Fibroblast of lung (primary cell): ENCODE measurements at regions not wholly inside any gene's neighbourhood (a gene's known extent, or its start where the extent isn't known, plus 50 kb on each side); places are given as distances from the start of the nearest gene placed in this dataset.

Experiments used
- DNase-seq, 2 donors: peaks; one replicate each; pipeline versions ENCODE4 v3.0.0 to v3.0.0-alpha.2; 2010; ENCODE audit warnings: low read depth in 2 of 2
- H2AFZ ChIP-seq: 2 replicates; pipeline ENCODE4 v1.5.1; 2012; ENCODE audit warnings: low read length, control low read depth, inconsistent platforms
- H3K27ac ChIP-seq: 2 replicates; pipeline ENCODE4 v1.5.1; 2011; ENCODE audit warnings: low read length, control low read depth; ENCODE audit not compliant: insufficient read depth
- H3K27me3 ChIP-seq: 2 replicates; pipeline ENCODE4 v1.5.1; 2011; ENCODE audit warnings: mild to moderate bottlenecking, low read length; ENCODE audit not compliant: control insufficient read depth, insufficient read depth
- H3K36me3 ChIP-seq: 2 replicates; pipeline ENCODE4 v1.5.1; 2011; ENCODE audit warnings: low read length; ENCODE audit not compliant: control insufficient read depth, insufficient read depth
- H3K4me1 ChIP-seq: 2 replicates; pipeline ENCODE4 v1.5.1; 2011; ENCODE audit warnings: low read length; ENCODE audit not compliant: control insufficient read depth, insufficient read depth; ENCODE audit errors: extremely low read depth
- H3K4me2 ChIP-seq: 2 replicates; pipeline ENCODE4 v1.5.1; 2011; ENCODE audit warnings: low read length, control low read depth; ENCODE audit not compliant: insufficient read depth; ENCODE audit errors: extremely low read depth
- H3K4me3 ChIP-seq, 4 experiments: fragments of 200-600 bp in 1 of 4; sonication (generic) in 1 of 4; replicated peaks in 1 of 4; 2 replicates each; pipeline ENCODE4 v1.5.1; 2011 to 2016; ENCODE audit warnings: low read length in 4 of 4, low read depth in 3 of 4, mild to moderate bottlenecking in 3 of 4, control low read depth in 2 of 4, inconsistent platforms in 1 of 4, mixed read lengths in 1 of 4; ENCODE audit not compliant: insufficient read depth in 1 of 4; ENCODE audit errors: control extremely low read depth in 1 of 4
- H3K79me2 ChIP-seq: 2 replicates; pipeline ENCODE4 v1.5.1; 2012; ENCODE audit warnings: mild to moderate bottlenecking, low read length, inconsistent platforms; ENCODE audit not compliant: control insufficient read depth, insufficient read depth
- H3K9ac ChIP-seq: 2 replicates; pipeline ENCODE4 v1.5.1; 2011; ENCODE audit warnings: mild to moderate bottlenecking, low read length, control low read depth; ENCODE audit not compliant: insufficient read depth
- H3K9me3 ChIP-seq: 2 replicates; pipeline ENCODE4 v1.5.1; 2012; ENCODE audit warnings: low read depth, low read length; ENCODE audit not compliant: control insufficient read depth, insufficient read depth
- H4K20me1 ChIP-seq: 2 replicates; pipeline ENCODE4 v1.5.1; 2011; ENCODE audit warnings: low read length; ENCODE audit not compliant: control insufficient read depth, insufficient read depth; ENCODE audit errors: extremely low read depth
- EZH2 ChIP-seq: IDR thresholded peaks from 2 replicates; pipeline ENCODE4 v1.5.1; 2012; ENCODE audit warnings: low read length, control low read depth, mild to moderate bottlenecking; ENCODE audit errors: missing control alignments
- TF ChIP-seq, protein P1 (sequence below), 2 donors: IDR thresholded peaks in 1 of 2; conservative IDR thresholded peaks in 1 of 2; 1 replicate in 1 of 2; 2 replicates in 1 of 2; pipeline ENCODE4 v1.5.1; 2011 to 2012; ENCODE audit warnings: low read length in 2 of 2, control low read depth in 1 of 2, inconsistent platforms in 1 of 2, low read depth in 1 of 2, mild to moderate bottlenecking in 1 of 2

DNA sequence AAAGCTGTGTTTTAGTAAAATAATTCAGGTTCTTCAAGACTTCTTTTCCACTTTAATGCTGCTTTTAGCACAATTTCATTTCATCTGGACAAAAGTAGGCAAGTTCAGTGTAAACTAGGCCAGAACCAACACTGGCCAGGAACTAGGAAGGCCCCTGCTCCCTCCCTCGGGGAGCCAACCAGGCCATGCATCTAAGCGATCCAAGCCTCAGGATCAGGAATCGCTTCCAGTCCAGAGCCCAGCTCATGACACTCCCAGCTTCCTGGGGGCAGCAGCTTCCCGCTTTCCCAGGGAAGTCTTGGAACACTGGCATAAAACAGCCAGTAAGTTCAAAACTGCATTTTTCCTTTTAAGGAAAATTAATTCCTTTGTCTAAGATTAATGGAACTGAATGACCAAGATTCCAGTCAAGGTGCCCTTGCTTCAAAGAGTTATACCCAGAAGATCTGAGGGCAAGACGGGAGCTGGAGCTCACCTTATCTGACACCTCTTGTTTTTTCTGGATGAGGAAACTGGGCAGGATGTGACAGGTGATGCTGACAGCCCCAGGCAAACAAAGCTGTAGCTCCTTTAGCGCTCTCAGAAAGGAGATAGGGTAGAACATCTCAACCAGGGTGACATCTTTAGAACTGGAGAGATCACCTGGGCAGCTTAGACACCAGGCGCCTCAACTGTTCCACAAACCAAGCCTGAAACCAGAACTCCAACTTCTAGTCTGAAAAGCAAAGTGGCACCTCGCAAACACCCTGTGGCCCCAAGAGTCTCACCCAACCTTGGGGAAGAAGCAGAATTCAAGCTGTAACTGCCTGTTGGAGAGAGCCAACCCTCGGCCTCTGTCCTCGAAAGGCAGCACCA is 61.4 kb upstream of the PNMA1 start:
- Histone ChIP-seq H2AFZ (no peak overlapping the region), H3K79me2 (peaks cover 57% of the 10 kb centered on the region), H3K4me1 (peaks cover 16% of the 10 kb centered on the region), H3K27me3 (no peaks in the 10 kb centered on the region), H4K20me1 (no peaks in the 10 kb centered on the region), H3K27ac (no peak overlapping the region), H3K9ac (no peak overlapping the region), H3K4me3 (no peak overlapping the region), H3K36me3 (no peaks in the 10 kb centered on the region), H3K4me2 (no peak overlapping the region), H3K9me3 (no peaks in the 10 kb centered on the region)
- DNase-seq: no peak
- TF ChIP-seq, protein P1, sequence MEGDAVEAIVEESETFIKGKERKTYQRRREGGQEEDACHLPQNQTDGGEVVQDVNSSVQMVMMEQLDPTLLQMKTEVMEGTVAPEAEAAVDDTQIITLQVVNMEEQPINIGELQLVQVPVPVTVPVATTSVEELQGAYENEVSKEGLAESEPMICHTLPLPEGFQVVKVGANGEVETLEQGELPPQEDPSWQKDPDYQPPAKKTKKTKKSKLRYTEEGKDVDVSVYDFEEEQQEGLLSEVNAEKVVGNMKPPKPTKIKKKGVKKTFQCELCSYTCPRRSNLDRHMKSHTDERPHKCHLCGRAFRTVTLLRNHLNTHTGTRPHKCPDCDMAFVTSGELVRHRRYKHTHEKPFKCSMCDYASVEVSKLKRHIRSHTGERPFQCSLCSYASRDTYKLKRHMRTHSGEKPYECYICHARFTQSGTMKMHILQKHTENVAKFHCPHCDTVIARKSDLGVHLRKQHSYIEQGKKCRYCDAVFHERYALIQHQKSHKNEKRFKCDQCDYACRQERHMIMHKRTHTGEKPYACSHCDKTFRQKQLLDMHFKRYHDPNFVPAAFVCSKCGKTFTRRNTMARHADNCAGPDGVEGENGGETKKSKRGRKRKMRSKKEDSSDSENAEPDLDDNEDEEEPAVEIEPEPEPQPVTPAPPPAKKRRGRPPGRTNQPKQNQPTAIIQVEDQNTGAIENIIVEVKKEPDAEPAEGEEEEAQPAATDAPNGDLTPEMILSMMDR (conservative IDR thresholded peaks at IDR 0.05 in 1 of 2, IDR thresholded peaks at IDR 0.05 in 1 of 2; ENCODE audit: low read depth in 1 of 2, low read length in 2 of 2): no peak
- TF ChIP-seq EZH2: no peak

DNA sequence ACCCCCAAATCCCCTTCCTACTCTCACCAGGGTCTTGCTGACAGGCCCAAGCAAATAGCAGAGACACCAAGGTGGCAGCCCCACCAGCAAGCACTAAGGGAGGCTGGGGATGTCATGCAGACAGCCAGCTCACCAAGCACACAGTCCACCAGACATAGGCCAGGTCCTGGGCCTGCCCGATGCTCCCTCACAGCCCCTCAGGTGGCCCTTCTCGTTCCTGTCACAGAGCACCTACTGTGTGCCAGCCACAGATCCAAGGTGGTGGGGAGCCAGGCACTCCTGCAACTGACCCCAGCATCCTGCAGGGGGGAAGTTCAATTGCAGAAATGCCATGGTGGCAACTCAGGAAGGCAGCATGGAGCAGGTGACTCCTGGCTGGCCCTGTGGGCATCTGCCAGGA is 60.5 kb upstream of the PNMA1 start:
- no peaks in the 10 kb centered on the region for H3K27me3 ChIP-seq
- no peak overlapping the region for H2AFZ ChIP-seq
- H3K9ac ChIP-seq: no peak overlapping the region
- DNase-seq: no peak
- no peak overlapping the region for H3K27ac ChIP-seq
- no peak overlapping the region for H3K4me3 ChIP-seq
- H3K9me3 ChIP-seq: no peaks in the 10 kb centered on the region
- no peaks in the 10 kb centered on the region for H4K20me1 ChIP-seq
- H3K36me3 ChIP-seq: no peaks in the 10 kb centered on the region
- TF ChIP-seq, protein P1 (conservative IDR thresholded peaks at IDR 0.05 in 1 of 2, IDR thresholded peaks at IDR 0.05 in 1 of 2; ENCODE audit: low read depth in 1 of 2, low read length in 2 of 2): no peak
- no peak for TF ChIP-seq EZH2
- peaks cover 56% of the 10 kb centered on the region for H3K79me2 ChIP-seq
- H3K4me1 ChIP-seq: peaks cover 16% of the 10 kb centered on the region
- H3K4me2 ChIP-seq: no peak overlapping the region

DNA sequence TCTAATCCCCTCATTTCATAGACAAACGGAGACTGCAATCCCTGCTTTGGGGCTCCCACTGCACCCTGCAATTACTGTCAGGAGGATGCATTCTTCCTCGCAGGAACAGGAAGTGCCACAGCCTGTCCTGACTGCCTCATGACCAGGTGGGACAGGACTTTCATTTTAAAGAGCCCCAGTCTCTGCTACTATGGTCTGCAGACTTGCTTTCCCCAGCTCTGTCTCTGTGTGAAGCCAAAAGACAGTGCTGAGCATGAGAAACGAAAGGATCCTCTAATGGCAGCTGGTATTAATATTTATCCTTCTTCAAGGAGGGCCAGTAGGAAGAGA is 60.0 kb upstream of the PNMA1 start:
- no peak overlapping the region for H3K27ac ChIP-seq
- TF ChIP-seq EZH2: no peak
- TF ChIP-seq, protein P1 (conservative IDR thresholded peaks at IDR 0.05 in 1 of 2, IDR thresholded peaks at IDR 0.05 in 1 of 2; ENCODE audit: low read depth in 1 of 2, low read length in 2 of 2): no peak

More for the DNA sequence above, 60.0 kb upstream of the PNMA1 start:
- no peak for DNase-seq
- H3K9me3 ChIP-seq: no peaks in the 10 kb centered on the region
- H3K4me3 ChIP-seq: no peak overlapping the region
- no peaks in the 10 kb centered on the region for H4K20me1 ChIP-seq
- H3K9ac ChIP-seq: no peak overlapping the region
- peaks cover 57% of the 10 kb centered on the region for H3K79me2 ChIP-seq
- no peaks in the 10 kb centered on the region for H3K36me3 ChIP-seq
- H3K4me2 ChIP-seq: no peak overlapping the region
- no peaks in the 10 kb centered on the region for H3K27me3 ChIP-seq
- H3K4me1 ChIP-seq: peaks cover 16% of the 10 kb centered on the region
- no peak overlapping the region for H2AFZ ChIP-seq
